IMR-90 (cell line): ENCODE measurements at regions not wholly inside any gene's neighbourhood (a gene's known extent, or its start where the extent isn't known, plus 50 kb on each side); places are given as distances from the start of the nearest gene placed in this dataset.

Source experiments
- ATAC-seq: fragments of 200-7000 bp; cut with Tn5 transposase; 2 replicates; pipeline ENCODE4 v1.9.1; 2020; ENCODE audit warnings: low read depth, mild to moderate bottlenecking, moderate library complexity
- BruUV-seq: library from RNA; stranded (reverse); fragments of 400-500 nt; replicated peaks from 2 replicates; lab custom pipeline; 2021; lab: Mats Ljungman, UMichigan
- CTCF ChIA-PET: fragments of 300-600 bp; formaldehyde crosslinking; extraction: SDS; loops from one replicate; lab custom pipeline; 2021; ENCODE audit warnings: antibody characterized with exemption; lab: Yijun Ruan, JAX
- POLR2A ChIA-PET: fragments of 300-600 bp; sonication (Branson Sonifier 250); formaldehyde crosslinking; loops from one replicate; lab custom pipeline; 2022; ENCODE audit warnings: antibody characterized with exemption; ENCODE audit not compliant: unreplicated experiment; lab: Charles Lee
- DNase-seq: peaks from one replicate; pipeline ENCODE4 v3.0.0; 2013
- H2AFZ ChIP-seq: replicated peaks from 2 replicates; pipeline ENCODE3; 2013; ENCODE audit warnings: low read length, mild to moderate bottlenecking; ENCODE audit not compliant: poor library complexity
- H2AK5ac ChIP-seq: 2 replicates; pipeline ENCODE4 v1.6.1; 2013; ENCODE audit warnings: low read depth, low read length, inconsistent platforms
- H2AK9ac ChIP-seq: replicated peaks from 2 replicates; pipeline ENCODE3; 2013; ENCODE audit warnings: mild to moderate bottlenecking, low read depth, low read length, moderate library complexity; ENCODE audit not compliant: poor library complexity
- H2BK120ac ChIP-seq: 2 replicates; pipeline ENCODE4 v1.6.1; 2013; ENCODE audit warnings: low read depth, low read length, inconsistent platforms
- H2BK15ac ChIP-seq: 3 replicates; pipeline ENCODE4 v1.6.1; 2013; ENCODE audit warnings: low read depth, low read length, inconsistent platforms
- H2BK20ac ChIP-seq: 2 replicates; pipeline ENCODE4 v1.6.1; 2013; ENCODE audit warnings: low read depth, mild to moderate bottlenecking, inconsistent platforms, low read length, moderate library complexity
- H2BK5ac ChIP-seq: 2 replicates; pipeline ENCODE4 v1.6.1; 2013; ENCODE audit warnings: mild to moderate bottlenecking, low read depth, low read length, inconsistent platforms; ENCODE audit not compliant: poor library complexity, severe bottlenecking
- H3K14ac ChIP-seq: replicated peaks from 2 replicates; pipeline ENCODE4 v1.6.1; 2013; ENCODE audit warnings: low read depth, low read length, inconsistent platforms
- H3K18ac ChIP-seq: 2 replicates; pipeline ENCODE4 v1.6.1; 2013; ENCODE audit warnings: low read depth, low read length, control low read depth
- H3K23ac ChIP-seq: 2 replicates; pipeline ENCODE4 v1.6.1; 2013; ENCODE audit warnings: low read depth, low read length, inconsistent platforms
- H3K27ac ChIP-seq: 2 replicates; pipeline ENCODE4 v1.5.1; 2013; ENCODE audit warnings: mild to moderate bottlenecking, control low read depth, low read length; ENCODE audit not compliant: insufficient read depth
- H3K27me3 ChIP-seq: 2 replicates; pipeline ENCODE4 v1.6.1; 2013; ENCODE audit warnings: low read length; ENCODE audit not compliant: control insufficient read depth, insufficient read depth
- H3K36me3 ChIP-seq: 2 replicates; pipeline ENCODE4 v1.6.1; 2013; ENCODE audit warnings: low read length, mixed read lengths; ENCODE audit not compliant: control insufficient read depth, insufficient read depth
- H3K4ac ChIP-seq: 2 replicates; pipeline ENCODE4 v1.6.1; 2013; ENCODE audit warnings: low read depth, low read length, inconsistent platforms
- H3K4me1 ChIP-seq: 2 replicates; pipeline ENCODE4 v1.6.1; 2013; ENCODE audit warnings: low read length, mixed read lengths; ENCODE audit not compliant: control insufficient read depth, insufficient read depth
- H3K4me2 ChIP-seq: 2 replicates; pipeline ENCODE4 v1.6.1; 2013; ENCODE audit warnings: low read depth, mild to moderate bottlenecking, control low read depth, low read length, moderate library complexity
- H3K4me3 ChIP-seq: 2 replicates; pipeline ENCODE4 v1.5.1; 2013; ENCODE audit warnings: low read depth, mild to moderate bottlenecking, control low read depth, low read length, moderate library complexity; ENCODE audit not compliant: insufficient read depth
- H3K56ac ChIP-seq: 2 replicates; pipeline ENCODE4 v1.6.1; 2013; ENCODE audit warnings: low read length, inconsistent platforms; ENCODE audit not compliant: insufficient read depth; ENCODE audit errors: extremely low read depth
- H3K79me1 ChIP-seq, 2 experiments: 2 replicates each; pipeline ENCODE4 v1.6.1; 2013; ENCODE audit warnings: low read length in 2 of 2, inconsistent platforms in 1 of 2, low read depth in 1 of 2
- H3K9ac ChIP-seq: 2 replicates; pipeline ENCODE4 v1.6.1; 2013; ENCODE audit warnings: low read depth, low read length, control low read depth
- H3K9me1 ChIP-seq: 2 replicates; pipeline ENCODE4 v1.6.1; 2013; ENCODE audit warnings: low read length, inconsistent platforms; ENCODE audit not compliant: insufficient read depth
- H3K9me3 ChIP-seq: 2 replicates; pipeline ENCODE4 v1.6.1; 2013; ENCODE audit warnings: low read length; ENCODE audit not compliant: control insufficient read depth, insufficient read depth
- H4K20me1 ChIP-seq: 2 replicates; pipeline ENCODE4 v1.6.1; 2013; ENCODE audit warnings: low read length, inconsistent platforms; ENCODE audit not compliant: insufficient read depth
- H4K5ac ChIP-seq: 2 replicates; pipeline ENCODE4 v1.6.1; 2013; ENCODE audit warnings: mild to moderate bottlenecking, low read depth, low read length, control low read depth
- H4K8ac ChIP-seq, 2 experiments: 2 replicates each; pipeline ENCODE4 v1.6.1; 2013; ENCODE audit warnings: low read depth in 2 of 2, low read length in 2 of 2, control low read depth in 1 of 2, inconsistent platforms in 1 of 2
- H4K91ac ChIP-seq: 2 replicates; pipeline ENCODE4 v1.6.1; 2013; ENCODE audit warnings: low read depth, low read length, inconsistent platforms; ENCODE audit not compliant: insufficient read depth
- CEBPB ChIP-seq: IDR thresholded peaks from 2 replicates; pipeline ENCODE4 v1.6.1; 2012; ENCODE audit warnings: low read depth, low read length, improper control_type of control experiment
- ELK1 ChIP-seq: fragments of 150-350 bp; IDR thresholded peaks from 2 replicates; pipeline ENCODE4 v1.6.1; 2016; ENCODE audit warnings: low read depth, mild to moderate bottlenecking, low read length, moderate library complexity, borderline replicate concordance
- MAFK ChIP-seq: IDR thresholded peaks from 2 replicates; pipeline ENCODE4 v1.6.1; 2012; ENCODE audit warnings: low read depth, low read length, improper control_type of control experiment
- MAZ ChIP-seq: IDR thresholded peaks from 2 replicates; pipeline ENCODE4 v1.6.1; 2012; ENCODE audit warnings: low read depth, mild to moderate bottlenecking, low read length, improper control_type of control experiment, moderate library complexity, borderline replicate concordance
- NFE2L2 ChIP-seq: fragments of 150-350 bp; IDR thresholded peaks from 2 replicates; pipeline ENCODE4 v1.6.1; 2016; ENCODE audit warnings: low read depth, mild to moderate bottlenecking, low read length
- RFX5 ChIP-seq: IDR thresholded peaks from 2 replicates; pipeline ENCODE4 v1.8.0; 2012; ENCODE audit warnings: low read depth, mild to moderate bottlenecking, low read length, moderate library complexity
- WGBS, 2 experiments: methylation state at CpG; one replicate each; pipeline versions ENCODE4 v1.1.5 to v1.1.7; 2013; ENCODE audit warnings: missing lambda C conversion rate in 2 of 2; ENCODE audit not compliant: insufficient read length in 1 of 2; ENCODE audit errors: extremely low coverage in 2 of 2; 5-methylcytosine and 5-hydroxymethylcytosine counted together
- dilution Hi-C: fragments of 300-500 bp; cut with HindIII; formaldehyde crosslinking; loops from one replicate; pipeline ENCODE4 v1.14.3; 2018; ENCODE audit warnings: low sequenced_read_pairs; ENCODE audit not compliant: unreplicated experiment
- in situ Hi-C: fragments of 300-500 bp; cut with MboI; formaldehyde crosslinking; loops from 3 replicates; pipeline ENCODE4 v1.14.3; 2019; ENCODE audit warnings: low sequenced_read_pairs, inconsistent platforms, mixed read lengths
- intact Hi-C: fragments of 100-400 bp; cut with micrococcal nuclease; formaldehyde crosslinking; loops from 2 replicates; pipeline ENCODE4 v1.10.0; 2022

- CTCF ChIA-PET = interaction anchor here (0.7 kb wide), 1 partner anchor 132 kb away, joined by 3 read pairs; no protein-coding TSS in a partner anchor
- TF ChIP-seq MAZ (no peak), MAFK (no peak), ELK1 (no peak), CEBPB (no peak), RFX5 (no peak), NFE2L2 (no peak)
- WGBS, 2 experiments = 60% methylated on average over 1 of the region's 4 CpGs; no CpG with 5 or more reads in 1 of the 2 experiments
Observed at GRCh38 chr10:63886281-63887022, 365.3 kb downstream of the REEP3 start.

More at GRCh38 chr10:63886281-63887022, 365.3 kb downstream of the REEP3 start:
- no peaks in the 10 kb centered on the region for H3K9me1 ChIP-seq
- no peak overlapping the region for H3K4me2 ChIP-seq
- no peak overlapping the region for H2BK120ac ChIP-seq
- H3K56ac ChIP-seq = no peak overlapping the region
- no peak overlapping the region for H3K18ac ChIP-seq
- no peaks in the 10 kb centered on the region for H3K9me3 ChIP-seq
- ATAC-seq (no peak), DNase-seq (no peak)
- H3K27ac ChIP-seq = no peak overlapping the region
- no peak overlapping the region for H3K4ac ChIP-seq
- H3K79me1 ChIP-seq = no peaks in the 10 kb centered on the region
- H3K23ac ChIP-seq = no peak overlapping the region
- no peaks in the 10 kb centered on the region for H3K36me3 ChIP-seq
- H2AFZ ChIP-seq = no peak overlapping the region
- H3K4me1 ChIP-seq = no peaks in the 10 kb centered on the region
- H3K4me3 ChIP-seq = no peak overlapping the region
- no peak overlapping the region for H2AK5ac ChIP-seq
- H3K14ac ChIP-seq = no peak overlapping the region
- intact Hi-C loops = no loop called here
- no TSS peak for BruUV-seq
- H4K8ac ChIP-seq = no peak overlapping the region
- H3K9ac ChIP-seq = no peak overlapping the region
- no peak overlapping the region for H2BK20ac ChIP-seq
- H4K20me1 ChIP-seq = no peaks in the 10 kb centered on the region
- no peak overlapping the region for H2AK9ac ChIP-seq
- no peaks in the 10 kb centered on the region for H3K27me3 ChIP-seq
- in situ Hi-C loops = no loop called here
- no peak overlapping the region for H4K5ac ChIP-seq
- no peak overlapping the region for H2BK5ac ChIP-seq
- H2BK15ac ChIP-seq = no peak overlapping the region
- POLR2A ChIA-PET = no interaction called here
- dilution Hi-C loops = no loop called here
- H4K91ac ChIP-seq = no peak overlapping the region
